Neuronal stem cell (in vitro differentiated cells): ENCODE measurements at regions not wholly inside any gene's neighbourhood (a gene's known extent, or its start where the extent isn't known, plus 50 kb on each side); places are given as distances from the start of the nearest gene placed in this dataset.
A peak's percentile ranks its signal among the peaks of the same experiment; 100 is the strongest.

ENCODE experiments used
- DNase-seq: peaks from one replicate; pipeline ENCODE4 v3.0.0-alpha.2; 2013; ENCODE audit warnings: low spot score
- H2AFZ ChIP-seq: one replicate; pipeline ENCODE4 v1.6.1; 2013; ENCODE audit warnings: mild to moderate bottlenecking, low read length, inconsistent platforms
- H2AK5ac ChIP-seq: 2 replicates; pipeline ENCODE4 v1.6.1; 2013; ENCODE audit warnings: low read depth, mild to moderate bottlenecking, inconsistent platforms, low read length, moderate library complexity, mixed read lengths
- H2BK120ac ChIP-seq: 2 replicates; pipeline ENCODE4 v1.6.1; 2013; ENCODE audit warnings: low read depth, mild to moderate bottlenecking, inconsistent platforms, low read length, moderate library complexity, mixed read lengths
- H2BK12ac ChIP-seq: one replicate; pipeline ENCODE4 v1.6.1; 2013; ENCODE audit warnings: low read length, inconsistent platforms
- H2BK15ac ChIP-seq: 2 replicates; pipeline ENCODE4 v1.6.1; 2013; ENCODE audit warnings: mild to moderate bottlenecking, low read length, inconsistent platforms, mixed read lengths
- H2BK5ac ChIP-seq: one replicate; pipeline ENCODE4 v1.6.1; 2013; ENCODE audit warnings: inconsistent platforms, mild to moderate bottlenecking, low read length, moderate library complexity
- H3K14ac ChIP-seq: one replicate; pipeline ENCODE4 v1.6.1; 2013; ENCODE audit warnings: low read length, inconsistent platforms
- H3K18ac ChIP-seq: 2 replicates; pipeline ENCODE4 v1.6.1; 2013; ENCODE audit warnings: low read length, inconsistent platforms
- H3K23ac ChIP-seq: 2 replicates; pipeline ENCODE4 v1.6.1; 2013; ENCODE audit warnings: low read depth, mild to moderate bottlenecking, mixed read lengths, low read length, inconsistent platforms; ENCODE audit not compliant: poor library complexity
- H3K27ac ChIP-seq: replicated peaks from 3 replicates; pipeline ENCODE4 v1.5.1; 2013; ENCODE audit warnings: low read length, inconsistent platforms
- H3K27me3 ChIP-seq, 3 experiments: 2 replicates each; pipeline ENCODE4 v1.6.1; 2013; ENCODE audit warnings: low read length in 3 of 3, mild to moderate bottlenecking in 2 of 3, inconsistent platforms in 1 of 3, low read depth in 1 of 3, mixed read lengths in 1 of 3, moderate library complexity in 1 of 3; ENCODE audit not compliant: control insufficient read depth in 3 of 3, insufficient read depth in 3 of 3
- H3K36me3 ChIP-seq, 2 donors: replicated peaks in 1 of 2; 2 replicates each; pipeline ENCODE4 v1.6.1; 2013; ENCODE audit warnings: low read length in 2 of 2; ENCODE audit not compliant: control insufficient read depth in 2 of 2, insufficient read depth in 2 of 2
- H3K4ac ChIP-seq: 2 replicates; pipeline ENCODE4 v1.6.1; 2013; ENCODE audit warnings: inconsistent platforms, mild to moderate bottlenecking, low read length, moderate library complexity
- H3K4me1 ChIP-seq, 2 donors: 1 replicate in 1 of 2; 2 replicates in 1 of 2; pipeline ENCODE4 v1.6.1; 2013; ENCODE audit warnings: low read length in 2 of 2, low read depth in 1 of 2; ENCODE audit not compliant: control insufficient read depth in 2 of 2, insufficient read depth in 1 of 2
- H3K4me2 ChIP-seq: one replicate; pipeline ENCODE4 v1.6.1; 2013; ENCODE audit warnings: mild to moderate bottlenecking, low read length, inconsistent platforms; ENCODE audit not compliant: insufficient read depth, poor library complexity, severe bottlenecking
- H3K4me3 ChIP-seq, 2 donors: 2 replicates each; pipeline ENCODE4 v1.5.1; 2013; ENCODE audit warnings: low read length in 2 of 2, mild to moderate bottlenecking in 2 of 2, inconsistent platforms in 1 of 2, moderate library complexity in 1 of 2
- H3K79me1 ChIP-seq: one replicate; pipeline ENCODE4 v1.6.1; 2013; ENCODE audit warnings: low read depth, mild to moderate bottlenecking, inconsistent platforms, low read length, moderate library complexity
- H3K9ac ChIP-seq: one replicate; pipeline ENCODE4 v1.6.1; 2013; ENCODE audit warnings: mild to moderate bottlenecking, low read depth, low read length, inconsistent platforms; ENCODE audit not compliant: poor library complexity
- H3K9me3 ChIP-seq, 2 donors: replicated peaks in 1 of 2; 2 replicates each; pipeline versions ENCODE3 to v1.6.1; 2013; ENCODE audit warnings: low read length in 2 of 2, mild to moderate bottlenecking in 2 of 2, inconsistent platforms in 1 of 2, low read depth in 1 of 2, mixed read lengths in 1 of 2, moderate library complexity in 1 of 2; ENCODE audit not compliant: control insufficient read depth in 2 of 2, insufficient read depth in 1 of 2
- H4K8ac ChIP-seq: one replicate; pipeline ENCODE4 v1.6.1; 2013; ENCODE audit warnings: low read depth, mild to moderate bottlenecking, inconsistent platforms, low read length, moderate library complexity
- H4K91ac ChIP-seq: one replicate; pipeline ENCODE4 v1.6.1; 2013; ENCODE audit warnings: low read length, low read depth, mild to moderate bottlenecking, inconsistent platforms; ENCODE audit not compliant: poor library complexity
- WGBS, 2 donors: extraction: QIAGEN DNeasy Blood & Tissue Kit; methylation state at CpG; one replicate each; pipeline ENCODE4 v1.1.7; 2013; ENCODE audit warnings: missing lambda C conversion rate in 2 of 2, mixed read lengths in 1 of 2; ENCODE audit not compliant: insufficient read length in 2 of 2, insufficient replicate concordance in 1 of 2; ENCODE audit errors: extremely low coverage in 2 of 2; 5-methylcytosine and 5-hydroxymethylcytosine counted together

DNA sequence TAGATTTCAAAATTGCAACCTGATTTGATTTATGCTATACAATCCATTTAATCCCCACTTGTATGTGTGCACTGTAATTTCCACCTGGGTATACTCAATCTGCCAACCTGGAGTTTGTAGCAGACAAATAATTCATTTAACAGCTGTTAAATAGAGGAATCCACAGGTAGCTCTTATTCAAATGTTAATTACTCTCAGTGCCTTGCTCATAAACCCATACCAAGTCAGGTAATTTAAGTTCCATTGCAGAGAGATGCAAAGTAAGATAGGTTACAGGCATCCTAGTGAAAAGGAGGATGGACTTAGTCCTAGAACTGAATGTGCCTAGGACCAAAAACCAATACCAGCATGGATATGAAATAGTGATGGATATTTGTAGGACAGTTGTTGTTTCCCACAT lies 674.2 kb downstream of the TBL1XR1 start:
- Histone ChIP-seq H3K36me3 (no peaks in the 10 kb centered on the region), H2AK5ac (no peak overlapping the region), H4K8ac (no peak overlapping the region), H3K27me3 (no peaks in the 10 kb centered on the region), H3K4me3 (no peak overlapping the region), H3K4me1 (no peaks in the 10 kb centered on the region), H3K9me3 (peaks cover 0 to 4% of the 10 kb centered on the region in 2 donors), H2BK120ac (no peak overlapping the region), H4K91ac (no peak overlapping the region), H3K9ac (no peak overlapping the region), H3K4me2 (no peak overlapping the region), H3K18ac (no peak overlapping the region), H2BK12ac (no peak overlapping the region), H2AFZ (no peak overlapping the region), H3K27ac (no peak overlapping the region), H3K14ac (no peak overlapping the region), H3K79me1 (no peaks in the 10 kb centered on the region), H3K4ac (no peak overlapping the region), H2BK15ac (no peak overlapping the region), H3K23ac (no peak overlapping the region), H2BK5ac (no peak overlapping the region)
- DNase-seq, result no peak

DNA sequence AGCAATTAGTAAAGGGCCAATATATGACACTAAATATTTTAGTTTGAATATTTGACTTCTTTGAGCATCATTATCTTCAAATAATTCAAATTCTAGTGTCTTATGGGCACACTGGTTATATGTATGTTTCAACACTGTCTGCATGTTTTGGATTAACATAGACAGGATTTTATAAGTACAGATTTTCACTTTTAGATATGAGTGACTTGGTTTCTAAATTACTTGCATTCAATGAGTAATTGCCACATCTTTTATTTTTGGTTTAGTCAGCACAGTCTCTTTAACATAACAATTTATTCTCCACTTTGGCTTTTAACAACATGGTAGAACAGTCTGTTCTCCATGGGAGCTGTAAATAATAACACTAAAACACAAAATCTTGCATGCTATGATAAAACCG lies 674.8 kb downstream of the TBL1XR1 start:
- H2BK15ac ChIP-seq, result no peak overlapping the region
- H2AK5ac ChIP-seq, result no peak overlapping the region
- H3K9me3 ChIP-seq, result peaks cover 0 to 4% of the 10 kb centered on the region in 2 donors
- H2BK5ac ChIP-seq, result no peak overlapping the region
- H3K4ac ChIP-seq, result no peak overlapping the region
- H3K27ac ChIP-seq, result no peak overlapping the region
- DNase-seq, result no peak
- no peak overlapping the region for H3K18ac ChIP-seq
- no peak overlapping the region for H4K91ac ChIP-seq
- no CpG with 5 or more reads among the region's 1 CpG for WGBS, 2 donors
- no peak overlapping the region for H3K14ac ChIP-seq
- H3K79me1 ChIP-seq, result no peaks in the 10 kb centered on the region
- H3K4me3 ChIP-seq, result no peak overlapping the region
- no peak overlapping the region for H2BK12ac ChIP-seq
- no peaks in the 10 kb centered on the region for H3K4me1 ChIP-seq
- no peak overlapping the region for H3K9ac ChIP-seq
- no peaks in the 10 kb centered on the region for H3K36me3 ChIP-seq
- H2AFZ ChIP-seq, result no peak overlapping the region
- no peak overlapping the region for H2BK120ac ChIP-seq
- H3K4me2 ChIP-seq, result no peak overlapping the region
- H3K23ac ChIP-seq, result no peak overlapping the region
- no peaks in the 10 kb centered on the region for H3K27me3 ChIP-seq
- H4K8ac ChIP-seq, result no peak overlapping the region

DNA sequence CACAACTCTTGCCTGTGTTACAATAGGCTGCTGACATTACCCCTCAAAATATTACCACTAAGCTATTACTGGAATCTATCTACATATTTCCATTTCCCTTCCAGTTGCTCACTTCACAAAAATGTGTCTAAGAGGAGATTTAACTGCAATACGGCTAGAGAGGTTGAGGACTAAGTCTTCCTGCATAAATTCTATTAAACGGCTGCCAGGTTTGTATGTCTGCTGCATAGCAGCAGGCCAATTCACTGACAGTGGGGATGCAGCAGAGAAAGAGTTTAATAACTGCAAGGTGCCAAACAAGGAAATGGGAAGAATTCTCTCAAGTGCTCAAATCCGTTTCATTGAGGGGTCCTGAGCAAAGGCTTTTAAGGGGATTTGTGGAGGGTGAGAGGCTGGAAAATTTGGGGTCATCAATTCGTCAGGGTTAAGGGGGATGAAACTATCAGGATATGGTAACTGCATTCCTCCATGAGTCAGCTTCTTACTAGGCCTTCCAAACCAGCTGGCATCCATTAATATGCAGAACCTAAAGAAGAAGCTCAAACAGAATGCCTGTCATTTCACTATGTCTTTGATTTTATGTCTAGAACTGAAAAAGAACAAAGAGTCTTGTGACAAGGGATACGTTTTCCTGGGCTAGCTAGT lies 675.6 kb downstream of the TBL1XR1 start:
- H3K9me3 ChIP-seq, result peaks cover 0 to 4% of the 10 kb centered on the region in 2 donors
- H2BK120ac ChIP-seq, result no peak overlapping the region
- no peak overlapping the region for H3K14ac ChIP-seq
- H2BK15ac ChIP-seq, result no peak overlapping the region
- no CpG with 5 or more reads among the region's 5 CpGs for WGBS, 2 donors
- no peaks in the 10 kb centered on the region for H3K79me1 ChIP-seq
- no peak overlapping the region for H2AK5ac ChIP-seq
- no peak overlapping the region for H3K4me3 ChIP-seq
- H3K36me3 ChIP-seq, result no peaks in the 10 kb centered on the region
- no peak overlapping the region for H3K23ac ChIP-seq
- H3K9ac ChIP-seq, result no peak overlapping the region
- H2AFZ ChIP-seq, result peak overlapping the region; percentile 67
- no peak overlapping the region for H4K8ac ChIP-seq
- H2BK5ac ChIP-seq, result no peak overlapping the region
- no peak overlapping the region for H3K4ac ChIP-seq
- DNase-seq, result no peak
- H3K4me2 ChIP-seq, result no peak overlapping the region
- H3K27me3 ChIP-seq, result no peaks in the 10 kb centered on the region
- H3K4me1 ChIP-seq, result no peaks in the 10 kb centered on the region
- H3K18ac ChIP-seq, result no peak overlapping the region
- no peak overlapping the region for H4K91ac ChIP-seq
- no peak overlapping the region for H3K27ac ChIP-seq
- H2BK12ac ChIP-seq, result no peak overlapping the region

DNA sequence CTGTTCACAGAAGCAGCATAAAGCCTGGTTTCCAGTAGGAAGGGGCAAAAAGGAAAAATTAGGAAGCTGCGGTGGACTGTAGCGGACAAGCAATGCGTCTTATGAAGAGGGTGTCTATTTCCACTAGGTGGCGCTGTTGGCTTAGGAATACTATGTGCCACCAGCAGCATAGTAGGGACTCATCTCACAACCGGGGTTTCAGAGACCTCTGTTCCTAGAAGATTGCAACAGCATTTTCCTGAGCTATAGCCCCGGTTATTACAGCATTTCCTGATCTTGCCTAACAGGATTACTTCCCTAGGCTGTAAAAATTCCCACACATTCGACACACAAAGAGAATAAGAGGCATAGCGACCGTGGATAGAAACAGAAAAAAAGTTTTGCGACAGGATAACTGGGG lies 683.0 kb downstream of the TBL1XR1 start:
- no peak overlapping the region for H2BK5ac ChIP-seq
- H2AK5ac ChIP-seq, result no peak overlapping the region
- no peak overlapping the region for H3K4me3 ChIP-seq
- no peak overlapping the region for H3K4me2 ChIP-seq
- H3K18ac ChIP-seq, result no peak overlapping the region
- H2BK120ac ChIP-seq, result no peak overlapping the region
- peak; percentile 27 for DNase-seq
- no CpG with 5 or more reads among the region's 10 CpGs for WGBS, 2 donors
- H3K27ac ChIP-seq, result no peak overlapping the region
- no peak overlapping the region for H3K14ac ChIP-seq
- no peaks in the 10 kb centered on the region for H3K4me1 ChIP-seq
- no peaks in the 10 kb centered on the region for H3K36me3 ChIP-seq
- no peak overlapping the region for H3K23ac ChIP-seq
- H3K4ac ChIP-seq, result no peak overlapping the region
- no peaks in the 10 kb centered on the region for H3K79me1 ChIP-seq
- H2AFZ ChIP-seq, result no peak overlapping the region
- no peak overlapping the region for H4K91ac ChIP-seq
- peaks cover 16 to 40% of the 10 kb centered on the region in 2 donors for H3K9me3 ChIP-seq
- H2BK12ac ChIP-seq, result no peak overlapping the region
- H2BK15ac ChIP-seq, result no peak overlapping the region
- no peak overlapping the region for H4K8ac ChIP-seq
- no peaks in the 10 kb centered on the region for H3K27me3 ChIP-seq
- H3K9ac ChIP-seq, result no peak overlapping the region
